Mesothelial cell of epicardium (in vitro differentiated cells): ENCODE measurements at regions not wholly inside any gene's neighbourhood (a gene's known extent, or its start where the extent isn't known, plus 50 kb on each side); places are given as distances from the start of the nearest gene placed in this dataset.

Experiments used
- DNase-seq, 2 experiments: peaks; one replicate each; pipeline ENCODE4 v3.0.0; 2021; ENCODE audit warnings: low spot score in 2 of 2; ENCODE audit not compliant: unreplicated experiment in 2 of 2
- H3K27ac Mint-ChIP-seq: 2 replicates; pipeline ENCODE4 v1.8.0; 2021; ENCODE audit warnings: mixed read lengths
- H3K27me3 Mint-ChIP-seq: 2 replicates; pipeline ENCODE4 v1.8.0; 2021; ENCODE audit warnings: low read depth, mixed read lengths
- H3K36me3 Mint-ChIP-seq: 2 replicates; pipeline ENCODE4 v1.8.0; 2021; ENCODE audit warnings: mixed read lengths
- H3K4me1 Mint-ChIP-seq: 2 replicates; pipeline ENCODE4 v1.8.0; 2021; ENCODE audit warnings: mixed read lengths
- H3K4me3 Mint-ChIP-seq: 2 replicates; pipeline ENCODE4 v1.8.0; 2021; ENCODE audit warnings: mild to moderate bottlenecking, moderate library complexity, mixed read lengths
- H3K9me3 Mint-ChIP-seq: 2 replicates; pipeline ENCODE4 v1.8.0; 2021; ENCODE audit warnings: mixed read lengths
- TF ChIP-seq, protein P1 (sequence below): fragments of 200-600 bp; sonication (generic); IDR thresholded peaks from one replicate; pipeline ENCODE4 v1.5.0; 2021; ENCODE audit warnings: antibody characterized with exemption; ENCODE audit not compliant: unreplicated experiment

DNA sequence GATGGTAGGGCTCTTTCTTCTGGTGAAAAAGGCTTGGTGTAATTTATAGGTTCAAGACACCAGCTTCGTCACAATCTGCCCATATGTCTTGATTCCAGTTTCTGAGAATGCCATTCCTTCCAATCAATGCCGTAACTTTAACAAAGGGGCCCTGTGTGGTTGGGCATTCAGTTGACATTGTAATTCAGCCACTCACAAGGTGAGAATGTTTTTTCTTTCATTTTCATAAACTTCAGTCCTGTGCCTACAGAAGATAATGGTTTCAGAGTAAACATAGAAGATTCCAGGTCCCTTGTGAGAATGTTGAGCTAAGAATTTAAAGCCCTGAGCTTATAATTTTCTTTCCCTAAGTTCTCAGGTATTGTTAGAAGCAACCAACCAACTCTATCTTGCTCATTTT, 67.3 kb upstream of the AASS start:
- peaks cover 1% of the 10 kb centered on the region for H3K27me3 Mint-ChIP-seq
- DNase-seq: no peak
- H3K27ac Mint-ChIP-seq: no peak overlapping the region

DNA sequence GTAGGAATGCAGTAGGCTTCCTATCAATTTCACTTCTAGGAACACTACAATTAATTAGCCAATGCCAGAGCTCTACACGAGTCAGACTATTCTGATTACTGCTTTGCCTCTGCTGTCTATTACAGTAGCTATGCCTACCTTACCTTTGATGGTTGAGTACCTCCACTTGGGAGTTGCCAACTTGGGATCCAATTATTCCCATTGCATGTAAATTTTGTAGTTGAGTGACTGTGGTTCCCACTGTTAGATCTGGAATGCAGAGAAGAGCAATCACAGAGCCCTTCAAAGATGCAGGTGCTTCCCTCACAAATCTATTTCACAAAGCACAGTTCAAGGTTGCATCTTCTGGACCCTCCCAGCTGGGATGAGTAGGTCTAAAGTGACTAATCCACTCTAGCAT, 62.9 kb upstream of the AASS start:
- Mint-ChIP-seq H3K4me3 (no peak overlapping the region), H3K27ac (no peak overlapping the region), H3K27me3 (no peaks in the 10 kb centered on the region), H3K9me3 (peaks cover 40% of the 10 kb centered on the region), H3K36me3 (no peaks in the 10 kb centered on the region), H3K4me1 (no peaks in the 10 kb centered on the region)
- TF ChIP-seq, protein P1, sequence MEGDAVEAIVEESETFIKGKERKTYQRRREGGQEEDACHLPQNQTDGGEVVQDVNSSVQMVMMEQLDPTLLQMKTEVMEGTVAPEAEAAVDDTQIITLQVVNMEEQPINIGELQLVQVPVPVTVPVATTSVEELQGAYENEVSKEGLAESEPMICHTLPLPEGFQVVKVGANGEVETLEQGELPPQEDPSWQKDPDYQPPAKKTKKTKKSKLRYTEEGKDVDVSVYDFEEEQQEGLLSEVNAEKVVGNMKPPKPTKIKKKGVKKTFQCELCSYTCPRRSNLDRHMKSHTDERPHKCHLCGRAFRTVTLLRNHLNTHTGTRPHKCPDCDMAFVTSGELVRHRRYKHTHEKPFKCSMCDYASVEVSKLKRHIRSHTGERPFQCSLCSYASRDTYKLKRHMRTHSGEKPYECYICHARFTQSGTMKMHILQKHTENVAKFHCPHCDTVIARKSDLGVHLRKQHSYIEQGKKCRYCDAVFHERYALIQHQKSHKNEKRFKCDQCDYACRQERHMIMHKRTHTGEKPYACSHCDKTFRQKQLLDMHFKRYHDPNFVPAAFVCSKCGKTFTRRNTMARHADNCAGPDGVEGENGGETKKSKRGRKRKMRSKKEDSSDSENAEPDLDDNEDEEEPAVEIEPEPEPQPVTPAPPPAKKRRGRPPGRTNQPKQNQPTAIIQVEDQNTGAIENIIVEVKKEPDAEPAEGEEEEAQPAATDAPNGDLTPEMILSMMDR: no peak
- no peak for DNase-seq

More for the DNA sequence above, 67.3 kb upstream of the AASS start:
- no peak overlapping the region for H3K4me3 Mint-ChIP-seq
- TF ChIP-seq, protein P1: no peak
- H3K36me3 Mint-ChIP-seq: no peaks in the 10 kb centered on the region
- H3K4me1 Mint-ChIP-seq: no peaks in the 10 kb centered on the region
- peaks cover 16% of the 10 kb centered on the region for H3K9me3 Mint-ChIP-seq

DNA sequence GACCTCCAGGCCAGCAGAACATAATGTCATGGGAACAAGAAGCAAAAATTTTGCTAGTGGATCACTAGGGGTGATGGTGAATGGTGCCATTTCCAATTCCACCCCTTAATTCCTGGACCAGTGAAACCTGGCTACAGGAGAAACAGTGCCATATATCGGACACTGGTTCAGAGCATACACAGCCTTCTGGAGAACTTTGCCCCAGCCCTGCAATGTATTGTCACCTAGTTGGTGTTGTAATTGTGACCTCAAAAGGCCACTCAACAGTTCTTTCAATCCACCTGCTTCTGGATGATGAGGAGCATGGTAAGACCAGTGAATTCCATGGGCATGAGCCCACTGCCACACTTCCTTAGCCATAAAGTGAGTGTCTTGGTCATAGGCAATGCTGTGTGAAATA, 59.8 kb upstream of the AASS start:
- Mint-ChIP-seq H3K4me3 (no peak overlapping the region), H3K36me3 (no peaks in the 10 kb centered on the region), H3K4me1 (peaks cover 4% of the 10 kb centered on the region), H3K27ac (no peak overlapping the region), H3K27me3 (no peaks in the 10 kb centered on the region), H3K9me3 (peaks cover 38% of the 10 kb centered on the region)
- TF ChIP-seq, protein P1: no peak
- DNase-seq: no peak

DNA sequence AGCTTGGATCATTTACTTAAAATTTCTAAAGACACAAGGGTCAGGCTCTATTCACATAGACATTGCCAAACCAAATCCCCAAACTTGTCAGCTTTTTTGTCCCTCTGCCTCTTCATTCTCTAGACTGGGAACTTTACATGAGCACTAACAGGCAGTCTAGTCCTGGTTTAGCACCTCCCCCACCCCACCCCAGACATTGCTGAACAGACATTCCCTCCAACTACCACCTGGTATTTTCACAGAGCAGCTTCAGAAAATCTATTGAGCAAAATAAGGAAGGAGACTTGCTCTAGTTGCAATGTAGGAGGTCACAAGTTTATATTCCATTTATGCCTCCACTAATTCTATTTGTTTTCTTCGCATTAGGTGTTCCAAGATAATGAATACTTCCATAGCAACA, 56.8 kb upstream of the AASS start:
- no peak overlapping the region for H3K27ac Mint-ChIP-seq
- H3K4me3 Mint-ChIP-seq: no peak overlapping the region
- TF ChIP-seq, protein P1: no peak
- no peak for DNase-seq
- H3K9me3 Mint-ChIP-seq: peaks cover 19% of the 10 kb centered on the region
- H3K27me3 Mint-ChIP-seq: no peaks in the 10 kb centered on the region
- H3K36me3 Mint-ChIP-seq: no peaks in the 10 kb centered on the region
- H3K4me1 Mint-ChIP-seq: peaks cover 4% of the 10 kb centered on the region

DNA sequence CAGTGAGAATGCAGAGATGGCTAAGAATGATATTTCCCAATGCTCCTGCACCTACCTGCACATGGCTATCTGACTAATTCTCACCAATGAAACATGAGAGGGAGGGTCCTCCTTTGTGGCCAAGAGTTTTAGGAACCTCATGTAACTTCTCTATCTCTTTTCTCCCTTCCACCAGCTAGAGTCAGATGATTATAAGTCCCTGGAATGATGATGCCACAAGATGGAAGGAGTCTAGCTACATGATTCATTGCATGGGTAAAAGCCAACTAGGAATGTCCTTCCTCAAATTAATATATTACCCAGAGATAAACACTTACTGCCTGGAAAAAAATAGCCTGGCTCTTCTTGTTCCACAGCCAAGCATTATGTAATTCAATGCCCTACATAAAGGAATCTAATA, 55.1 kb upstream of the AASS start:
- Mint-ChIP-seq H3K36me3 (no peaks in the 10 kb centered on the region), H3K27ac (no peak overlapping the region), H3K4me1 (peaks cover 4% of the 10 kb centered on the region), H3K27me3 (peaks cover under 1% of the 10 kb centered on the region), H3K9me3 (peaks cover 11% of the 10 kb centered on the region), H3K4me3 (no peak overlapping the region)
- TF ChIP-seq, protein P1: no peak
- DNase-seq: no peak

DNA sequence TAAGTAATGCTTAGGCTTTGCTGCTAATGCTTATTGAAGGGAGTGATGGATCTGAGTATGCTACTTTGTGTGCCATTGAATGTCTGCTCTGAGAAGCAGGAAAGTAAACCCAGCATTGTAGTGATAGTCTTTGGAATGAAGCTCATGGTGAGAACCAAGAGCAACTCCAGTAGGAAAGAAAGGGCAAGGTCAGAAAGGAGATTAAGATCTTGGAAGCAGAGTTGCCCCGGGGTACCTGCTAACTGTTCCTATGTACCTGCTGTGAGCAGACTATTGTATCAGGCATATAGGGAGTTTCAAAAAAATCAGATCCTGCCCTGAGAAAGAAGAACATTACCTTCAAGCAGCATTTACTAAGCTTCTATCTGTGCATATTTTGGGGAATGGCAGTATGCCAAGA, 54.5 kb upstream of the AASS start:
- TF ChIP-seq, protein P1: no peak
- no peak for DNase-seq
- Mint-ChIP-seq H3K4me3 (no peak overlapping the region), H3K9me3 (peaks cover 8% of the 10 kb centered on the region), H3K36me3 (no peaks in the 10 kb centered on the region), H3K27me3 (peaks cover 3% of the 10 kb centered on the region), H3K27ac (no peak overlapping the region), H3K4me1 (peaks cover 4% of the 10 kb centered on the region)
